PC-3 (cell line): ENCODE measurements at regions not wholly inside any gene's neighbourhood (a gene's known extent, or its start where the extent isn't known, plus 50 kb on each side); places are given as distances from the start of the nearest gene placed in this dataset.

Experiments
- ATAC-seq: fragments of 200-7000 bp; cut with Tn5 transposase; 2 replicates; pipeline ENCODE4 v1.9.1; 2020; ENCODE audit warnings: mild to moderate bottlenecking, moderate library complexity
- BruUV-seq: library from RNA; stranded (reverse); fragments of 400-500 nt; replicated peaks from 2 replicates; lab custom pipeline; 2021; lab: Mats Ljungman, UMichigan
- CTCF ChIA-PET: fragments of 300-600 bp; sonication (Branson Sonifier 250); formaldehyde crosslinking; loops from one replicate; lab custom pipeline; 2022; ENCODE audit warnings: antibody characterized with exemption; lab: Charles Lee
- POLR2A ChIA-PET: fragments of 300-600 bp; sonication (Branson Sonifier 250); formaldehyde crosslinking; loops from one replicate; lab custom pipeline; 2022; ENCODE audit warnings: antibody characterized with exemption; ENCODE audit not compliant: unreplicated experiment; lab: Charles Lee
- DNase-seq: peaks from one replicate; pipeline ENCODE4 v3.0.0-alpha.2; 2015
- H2AFZ ChIP-seq: fragments of 300-600 bp; sonication (generic); 2 replicates; pipeline ENCODE4 v1.6.0; 2016; ENCODE audit warnings: antibody characterized with exemption, low read length
- H3F3A ChIP-seq: fragments of 300-600 bp; sonication (generic); one replicate; pipeline ENCODE4 v1.6.0; 2017; ENCODE audit warnings: antibody characterized with exemption, low read length, control low read depth, mild to moderate bottlenecking; ENCODE audit not compliant: unreplicated experiment
- H3K27ac ChIP-seq: fragments of 300-600 bp; sonication (generic); 2 replicates; pipeline ENCODE4 v1.5.1; 2016; ENCODE audit warnings: mild to moderate bottlenecking, low read length
- H3K27me3 ChIP-seq: fragments of 300-600 bp; sonication (generic); 2 replicates; pipeline ENCODE4 v1.6.1; 2016; ENCODE audit warnings: low read length, mixed read lengths
- H3K36me3 ChIP-seq: fragments of 300-600 bp; sonication (generic); 2 replicates; pipeline ENCODE4 v1.6.1; 2016; ENCODE audit warnings: low read depth, mixed run types, low read length, mixed read lengths
- H3K4me1 ChIP-seq: fragments of 300-600 bp; sonication (generic); 2 replicates; pipeline ENCODE4 v1.5.1; 2016; ENCODE audit warnings: low read length; ENCODE audit not compliant: insufficient read depth
- H3K4me2 ChIP-seq: fragments of 300-600 bp; sonication (generic); 2 replicates; pipeline ENCODE4 v1.6.0; 2016; ENCODE audit warnings: low read length
- H3K4me3 ChIP-seq: fragments of 300-600 bp; sonication (generic); 2 replicates; pipeline ENCODE4 v1.5.1; 2016; ENCODE audit warnings: mild to moderate bottlenecking, low read length, mixed read lengths
- H3K79me2 ChIP-seq: fragments of 300-600 bp; sonication (generic); 2 replicates; pipeline ENCODE4 v1.6.1; 2017; ENCODE audit warnings: low read length, mixed read lengths
- H3K9ac ChIP-seq: fragments of 300-600 bp; sonication (generic); 2 replicates; pipeline ENCODE4 v1.6.0; 2016; ENCODE audit warnings: mild to moderate bottlenecking, low read length
- H3K9me2 ChIP-seq: fragments of 300-600 bp; sonication (generic); replicated peaks from 2 replicates; pipeline ENCODE4 v1.6.1; 2016; ENCODE audit warnings: mixed run types, low read length, mixed read lengths
- H3K9me3 ChIP-seq: fragments of 300-600 bp; sonication (generic); 2 replicates; pipeline ENCODE4 v1.6.1; 2016; ENCODE audit warnings: low read length, mixed read lengths
- H4K20me1 ChIP-seq: fragments of 300-600 bp; sonication (generic); 2 replicates; pipeline ENCODE4 v1.6.1; 2016; ENCODE audit warnings: low read length, mixed read lengths
- CTCF ChIP-seq: fragments of 300-600 bp; sonication (generic); conservative IDR thresholded peaks from 2 replicates; pipeline ENCODE4 v1.5.1; 2017; ENCODE audit warnings: antibody characterized with exemption, low read depth, mild to moderate bottlenecking, low read length
- EZH2 ChIP-seq: fragments of 300-600 bp; sonication (generic); IDR thresholded peaks from one replicate; pipeline ENCODE4 v1.6.1; 2017; ENCODE audit warnings: antibody characterized with exemption, mild to moderate bottlenecking, low read length; ENCODE audit not compliant: unreplicated experiment
- EZH2phosphoT487 ChIP-seq: fragments of 300-600 bp; sonication (generic); IDR thresholded peaks from 2 replicates; pipeline ENCODE4 v1.6.1; 2018; ENCODE audit warnings: mild to moderate bottlenecking, antibody characterized with exemption, low read length, borderline replicate concordance
- intact Hi-C: fragments of 100-400 bp; cut with micrococcal nuclease; formaldehyde crosslinking; loops from 2 replicates; pipeline ENCODE4 v1.9.0; 2023

GRCh38 chr2:8290771-8291352 is 391.0 kb upstream of the ID2 start:
- CTCF ChIA-PET, result no interaction called here
- H3K4me1 ChIP-seq, result no peaks in the 10 kb centered on the region
- no peak overlapping the region for H3K27ac ChIP-seq
- no peak overlapping the region for H2AFZ ChIP-seq
- H3K36me3 ChIP-seq, result no peaks in the 10 kb centered on the region
- BruUV-seq, result no TSS peak
- ATAC-seq, result no peak
- no peaks in the 10 kb centered on the region for H3K9me3 ChIP-seq
- H3K79me2 ChIP-seq, result no peaks in the 10 kb centered on the region
- no peaks in the 10 kb centered on the region for H3F3A ChIP-seq
- no peak for DNase-seq
- POLR2A ChIA-PET, result no interaction called here
- no peaks in the 10 kb centered on the region for H4K20me1 ChIP-seq
- H3K4me3 ChIP-seq, result no peak overlapping the region
- no peaks in the 10 kb centered on the region for H3K9me2 ChIP-seq
- no peak overlapping the region for H3K9ac ChIP-seq
- no peak overlapping the region for H3K4me2 ChIP-seq
- TF ChIP-seq EZH2phosphoT487 (no peak), EZH2 (no peak), CTCF (no peak)
- intact Hi-C loops, result no loop called here
- no peaks in the 10 kb centered on the region for H3K27me3 ChIP-seq

DNA sequence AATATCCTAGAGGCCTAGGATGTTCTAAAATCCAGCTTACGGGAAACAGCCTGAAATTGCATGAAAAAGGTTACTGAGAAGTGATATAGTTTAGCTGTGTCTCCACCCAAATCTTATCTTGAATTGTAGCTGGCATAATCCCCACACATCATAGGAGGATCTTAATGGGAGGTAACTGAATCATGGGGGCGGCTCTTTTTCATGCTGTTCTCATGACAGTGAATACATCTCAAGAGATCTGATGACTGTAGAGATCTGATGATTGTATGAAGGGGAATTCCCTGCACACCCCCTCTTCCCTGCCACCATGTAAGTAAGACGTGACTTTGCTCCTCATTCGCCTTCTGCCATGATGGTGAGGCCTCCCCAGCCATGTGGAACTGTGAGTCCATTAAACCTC is 385.6 kb upstream of the ID2 start:
- ATAC-seq, result no peak
- no peaks in the 10 kb centered on the region for H3K9me3 ChIP-seq
- H3K4me2 ChIP-seq, result no peak overlapping the region
- no peak overlapping the region for H2AFZ ChIP-seq
- H3K9ac ChIP-seq, result no peak overlapping the region
- H3K4me1 ChIP-seq, result no peaks in the 10 kb centered on the region
- H3K4me3 ChIP-seq, result no peak overlapping the region
- no peaks in the 10 kb centered on the region for H3K36me3 ChIP-seq
- CTCF ChIA-PET, result no interaction called here
- no peaks in the 10 kb centered on the region for H3K9me2 ChIP-seq
- no peaks in the 10 kb centered on the region for H4K20me1 ChIP-seq
- H3K79me2 ChIP-seq, result no peaks in the 10 kb centered on the region
- intact Hi-C loops, result no loop called here
- TF ChIP-seq CTCF (no peak), EZH2 (no peak), EZH2phosphoT487 (no peak)
- no peak overlapping the region for H3K27ac ChIP-seq
- POLR2A ChIA-PET, result interaction anchor here (0.6 kb wide), 1 partner anchor 1927 kb away, joined by 6 read pairs; no protein-coding TSS in a partner anchor
- H3K27me3 ChIP-seq, result no peaks in the 10 kb centered on the region
- DNase-seq, result no peak
- no TSS peak for BruUV-seq
- no peaks in the 10 kb centered on the region for H3F3A ChIP-seq

GRCh38 chr2:8297376-8298231 is 384.3 kb upstream of the ID2 start:
- CTCF ChIA-PET, result no interaction called here
- BruUV-seq, result no TSS peak
- Histone ChIP-seq H3K4me2 (no peak overlapping the region), H2AFZ (no peak overlapping the region), H3K27me3 (no peaks in the 10 kb centered on the region), H3K9me3 (no peaks in the 10 kb centered on the region), H3F3A (no peaks in the 10 kb centered on the region), H3K4me3 (no peak overlapping the region), H3K4me1 (peaks cover 11% of the 10 kb centered on the region; the same call in 1 of the 2 replicates), H4K20me1 (no peaks in the 10 kb centered on the region), H3K79me2 (no peaks in the 10 kb centered on the region), H3K36me3 (no peaks in the 10 kb centered on the region), H3K27ac (no peak overlapping the region), H3K9me2 (no peaks in the 10 kb centered on the region), H3K9ac (no peak overlapping the region)
- no peak for DNase-seq
- no peak for ATAC-seq
- intact Hi-C loops, result no loop called here
- POLR2A ChIA-PET, result no interaction called here
- TF ChIP-seq EZH2phosphoT487 (no peak), CTCF (no peak), EZH2 (no peak)
